HG02885 (cell line): ENCODE measurements at regions not wholly inside any gene's neighbourhood (a gene's known extent, or its start where the extent isn't known, plus 50 kb on each side); places are given as distances from the start of the nearest gene placed in this dataset.

Experiments used
- ATAC-seq: cut with Tn5 transposase; IDR thresholded peaks from one replicate; pipeline ENCODE4 v1.9.1; 2021; ENCODE audit warnings: mild to moderate bottlenecking; ENCODE audit not compliant: unreplicated experiment, poor library complexity

- ATAC-seq, result no peak
These were observed 481.2 kb downstream of the NUP35 start for GRCh38 chr2:183605440-183605839.

GRCh38 chr2:183606022-183606717 lies 481.9 kb downstream of the NUP35 start:
- ATAC-seq, result no peak

DNA sequence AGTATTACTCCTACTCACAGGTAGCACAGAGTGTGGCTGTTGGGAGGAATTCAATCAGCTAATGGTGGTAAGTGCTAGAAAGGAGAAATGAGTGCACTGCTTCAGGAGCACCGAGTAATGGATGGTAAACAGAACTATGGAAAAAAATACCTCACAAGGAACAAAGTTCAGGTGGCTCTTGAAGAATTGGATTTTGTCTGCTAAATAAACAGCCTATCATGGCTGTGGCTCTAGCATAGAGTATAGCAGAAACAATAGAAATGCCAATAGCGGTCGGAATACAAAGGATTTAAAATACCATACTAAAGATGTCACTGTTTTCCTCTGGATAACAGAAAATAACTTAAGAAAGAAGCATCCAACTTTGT lies 482.5 kb downstream of the NUP35 start:
- ATAC-seq, result no peak

DNA sequence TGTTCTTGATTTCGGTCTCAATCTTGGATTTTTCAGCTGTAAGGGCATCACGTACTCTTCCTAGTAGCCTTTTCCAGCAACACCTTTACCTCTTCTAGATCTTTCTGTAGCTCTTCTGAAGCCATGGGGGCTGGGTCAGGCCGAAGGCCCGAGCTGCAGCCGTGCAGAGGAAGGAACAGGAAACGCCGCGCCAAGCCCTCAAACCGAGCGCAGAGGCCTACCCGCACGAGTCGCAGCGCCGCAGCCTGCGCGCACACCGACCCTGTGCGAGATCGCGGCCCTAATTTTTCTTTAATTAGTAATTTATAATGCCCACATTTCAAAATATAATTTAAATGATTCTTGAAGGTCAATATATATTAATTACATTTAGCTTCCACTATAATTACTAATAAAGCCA lies 483.8 kb downstream of the NUP35 start:
- ATAC-seq, result no peak

DNA sequence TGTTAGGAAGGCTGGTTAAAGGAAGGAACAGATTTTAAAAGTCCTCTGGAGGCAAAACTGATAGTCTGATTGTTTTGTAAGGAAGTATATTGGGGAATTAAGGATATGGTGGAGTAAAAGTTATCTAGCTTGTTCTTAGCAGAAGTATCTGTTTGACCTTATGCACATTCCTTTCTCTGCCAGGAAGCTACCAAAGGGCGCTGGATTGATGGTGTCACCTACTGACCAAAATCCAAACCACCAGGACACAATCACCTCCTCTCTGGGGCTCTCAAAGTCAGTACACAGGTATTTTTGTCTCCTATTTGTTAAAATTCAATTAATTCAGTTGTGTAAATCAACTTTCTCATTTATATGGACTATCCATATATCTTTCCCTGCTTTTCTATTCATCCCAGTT lies 484.5 kb downstream of the NUP35 start:
- ATAC-seq, result no peak

DNA sequence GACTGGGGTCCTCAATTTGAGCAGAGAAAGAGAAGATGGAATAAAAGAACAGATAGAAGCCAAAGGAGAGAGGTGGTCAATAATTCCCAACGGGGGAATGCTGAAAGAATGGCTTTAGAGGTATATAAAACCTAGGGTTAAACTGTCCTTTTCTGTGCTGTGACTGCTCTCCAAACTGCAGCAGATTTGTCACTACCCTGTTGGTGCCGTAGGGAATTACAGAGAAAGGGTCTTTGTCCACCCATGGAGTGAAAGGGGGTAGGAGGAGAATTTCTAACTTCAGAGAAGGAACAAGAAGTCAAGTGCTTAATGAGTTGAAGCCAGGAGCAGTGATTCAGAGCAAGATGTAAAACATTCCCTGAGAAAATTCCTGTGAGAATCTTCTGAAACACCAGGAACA lies 486.5 kb downstream of the NUP35 start:
- ATAC-seq, result no peak

- ATAC-seq, result no peak
These were observed 490.7 kb downstream of the NUP35 start for GRCh38 chr2:183614799-183615435.

GRCh38 chr2:183623227-183623626 lies 499.0 kb downstream of the NUP35 start:
- ATAC-seq, result no peak

- no peak for ATAC-seq
These were observed 506.7 kb downstream of the NUP35 start for GRCh38 chr2:183630964-183631363.

- ATAC-seq, result no peak
These were observed 531.9 kb downstream of the NUP35 start for GRCh38 chr2:183656121-183656520.

- no peak for ATAC-seq
These were observed 541.2 kb downstream of the NUP35 start for GRCh38 chr2:183665425-183665824.

GRCh38 chr2:183666031-183666430 lies 541.8 kb downstream of the NUP35 start:
- ATAC-seq, result no peak

- ATAC-seq, result no peak
These were observed 547.0 kb downstream of the NUP35 start for GRCh38 chr2:183671233-183671632.

DNA sequence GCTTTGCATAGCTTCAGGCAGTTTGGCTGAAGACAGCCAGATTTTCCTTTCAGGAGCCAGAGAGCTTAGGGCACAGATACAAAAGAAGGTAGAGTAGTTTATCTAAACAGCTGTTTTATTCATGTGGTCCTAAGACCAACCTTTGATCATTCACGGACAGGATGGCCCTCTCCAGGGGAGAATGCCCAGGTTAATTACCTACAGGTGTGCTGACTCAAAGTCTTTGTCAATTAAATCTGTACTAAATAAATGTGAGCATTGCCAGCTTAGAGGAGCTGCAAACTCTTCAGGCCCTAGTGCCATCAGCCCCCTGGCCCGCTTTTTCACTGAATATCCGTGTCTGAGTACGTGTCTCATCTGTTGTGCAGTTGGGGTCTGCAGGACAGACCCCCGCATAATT lies 554.7 kb downstream of the NUP35 start:
- no peak for ATAC-seq

GRCh38 chr2:183680573-183680972 lies 556.3 kb downstream of the NUP35 start:
- ATAC-seq, result no peak

GRCh38 chr2:183684686-183685085 lies 560.4 kb downstream of the NUP35 start:
- ATAC-seq, result no peak

DNA sequence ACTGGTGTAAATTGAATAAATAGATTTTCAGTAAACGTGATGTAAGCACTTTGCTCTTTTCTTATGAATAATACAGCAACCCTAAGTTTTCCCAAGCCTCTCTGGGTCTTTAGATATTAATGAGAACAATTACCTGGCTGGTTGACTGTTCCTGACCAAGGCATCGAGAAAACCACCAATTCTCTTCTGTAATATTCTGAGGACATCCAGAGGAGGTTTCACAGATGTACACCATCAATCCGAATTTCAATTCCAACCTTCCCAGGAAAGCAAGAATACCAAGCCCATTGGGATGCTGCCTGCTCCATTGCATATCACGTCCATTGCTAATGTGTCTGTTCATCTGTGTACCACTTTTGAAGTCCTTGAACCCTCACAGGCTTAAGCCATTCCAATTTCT lies 571.8 kb downstream of the NUP35 start:
- no peak for ATAC-seq

DNA sequence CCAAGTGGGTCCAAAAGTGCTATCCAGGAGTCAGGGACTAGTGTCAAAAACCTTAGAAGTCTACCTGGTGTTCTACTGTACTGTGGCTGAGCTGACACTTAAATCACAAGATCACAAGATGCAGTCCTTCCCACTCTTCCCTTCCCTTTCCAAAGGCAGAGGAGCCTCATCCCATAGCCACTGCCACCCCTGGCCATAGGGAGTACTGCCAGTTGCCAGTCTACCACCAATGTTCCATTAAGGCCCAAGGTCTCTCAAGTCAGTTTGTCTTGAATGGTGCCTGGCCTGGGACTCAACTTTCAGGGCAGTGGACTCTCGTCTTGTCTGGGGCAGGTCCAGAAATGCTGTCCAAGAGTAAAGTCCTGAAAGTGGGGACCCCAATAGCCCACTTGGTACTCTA lies 585.6 kb downstream of the NUP35 start:
- no peak for ATAC-seq

DNA sequence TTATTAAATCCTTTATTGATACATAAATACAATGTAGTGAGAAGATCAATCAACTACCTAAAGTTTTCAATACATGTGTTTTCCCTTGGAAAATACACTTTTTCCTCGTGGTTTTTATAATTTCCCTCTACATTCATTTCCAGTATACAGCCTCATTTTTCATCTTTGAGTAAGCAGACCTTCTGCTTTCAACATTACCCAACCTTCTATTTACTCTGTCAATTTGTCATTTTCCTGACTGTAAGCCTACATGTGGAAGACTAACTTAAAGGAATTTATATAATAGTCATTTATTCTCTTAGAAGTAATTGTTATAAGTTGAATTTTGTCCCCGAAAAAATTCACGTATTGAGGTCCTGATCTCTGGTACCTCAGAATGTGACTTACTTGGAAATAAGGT lies 594.0 kb downstream of the NUP35 start:
- no peak for ATAC-seq

DNA sequence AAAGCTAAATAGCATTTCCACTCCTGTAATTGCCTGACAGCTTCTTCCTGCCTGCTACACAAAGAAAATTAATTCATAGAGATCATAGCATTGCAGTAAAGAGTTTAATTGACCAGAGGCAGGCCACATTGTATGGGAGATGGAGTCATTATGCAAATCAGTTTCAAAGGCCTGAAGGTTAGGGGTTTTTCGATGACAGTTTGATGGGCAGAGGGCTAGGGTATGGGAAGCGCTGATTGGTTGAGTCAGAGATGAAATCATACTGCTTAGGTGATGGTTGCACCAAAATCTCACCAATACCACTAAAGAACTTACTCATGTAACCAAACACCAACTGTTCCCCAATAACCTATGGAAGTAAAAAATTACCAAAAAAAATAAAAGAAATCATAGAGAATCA lies 599.0 kb downstream of the NUP35 start:
- no peak for ATAC-seq

DNA sequence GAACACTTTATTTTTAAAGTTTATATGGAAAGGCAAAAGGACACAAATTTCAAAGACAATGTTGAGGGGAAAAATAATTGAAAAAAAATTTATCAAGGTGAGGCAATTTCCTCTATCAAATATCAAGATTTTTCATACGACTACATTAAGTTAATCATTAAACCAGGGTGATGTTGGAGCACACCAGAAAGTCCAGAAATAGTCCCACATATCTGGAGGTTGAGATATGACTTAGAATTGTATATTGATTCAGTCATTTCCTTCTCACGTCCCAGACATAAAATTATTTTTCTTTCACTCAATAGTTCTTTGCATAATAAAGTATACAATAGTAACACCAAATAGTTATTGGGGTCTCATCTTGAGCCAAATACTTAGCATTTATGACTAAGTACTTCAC lies 605.1 kb downstream of the NUP35 start:
- ATAC-seq, result no peak

GRCh38 chr2:183740241-183740640 lies 616.0 kb downstream of the NUP35 start:
- no peak for ATAC-seq
